ENCODE measurements at regions not wholly inside any gene's neighbourhood (a gene's known extent, or its start where the extent isn't known, plus 50 kb on each side); places are given as distances from the start of the nearest gene placed in this dataset.
A peak's percentile ranks its signal among the peaks of the same experiment; 100 is the strongest.
"Not testable (repeated sequence)": the region's sequence is repeated elsewhere in the genome, so short reads cannot be mapped to it uniquely, and the experiment has no call there.

GRCh38 chr3:10726787-10727186 is 89.2 kb upstream of the SLC6A11 start:
- Mint-ChIP-seq H3K9me3 (no peaks in the 10 kb centered on the region), H3K4me3 (no peak overlapping the region), H3K36me3 (ENCODE audit: low read depth) (no peaks in the 10 kb centered on the region), H3K27ac (no peak overlapping the region), H3K27me3 (peaks cover 31% of the 10 kb centered on the region), H3K4me1 (ENCODE audit: low read depth) (no peaks in the 10 kb centered on the region)
- no peak for DNase-seq

- no peaks in the 10 kb centered on the region for H3K36me3 Mint-ChIP-seq (ENCODE audit: low read depth)
Measured at GRCh38 chr3:10729439-10729838, 86.6 kb upstream of the SLC6A11 start.

GRCh38 chr3:10732292-10732691 is 83.7 kb upstream of the SLC6A11 start:
- H3K9me3 Mint-ChIP-seq = peaks cover 22% of the 10 kb centered on the region
- no peaks in the 10 kb centered on the region for H3K4me1 Mint-ChIP-seq (ENCODE audit: low read depth)
- H3K27me3 Mint-ChIP-seq = peaks cover 55% of the 10 kb centered on the region
- H3K36me3 Mint-ChIP-seq (ENCODE audit: low read depth) = no peaks in the 10 kb centered on the region
- no peak for DNase-seq
- no peak overlapping the region for H3K4me3 Mint-ChIP-seq
- no peak overlapping the region for H3K27ac Mint-ChIP-seq

More at GRCh38 chr3:10729439-10729838, 86.6 kb upstream of the SLC6A11 start:
- H3K9me3 Mint-ChIP-seq = peaks cover 22% of the 10 kb centered on the region
- no peak overlapping the region for H3K27ac Mint-ChIP-seq
- H3K4me3 Mint-ChIP-seq = no peak overlapping the region
- peaks cover 37% of the 10 kb centered on the region for H3K27me3 Mint-ChIP-seq
- H3K4me1 Mint-ChIP-seq (ENCODE audit: low read depth) = no peaks in the 10 kb centered on the region
- no peak for DNase-seq

- H3K36me3 Mint-ChIP-seq (ENCODE audit: low read depth) = no peaks in the 10 kb centered on the region
- peaks cover 61% of the 10 kb centered on the region for H3K27me3 Mint-ChIP-seq
- H3K27ac Mint-ChIP-seq = no peak overlapping the region
- DNase-seq = no peak
- H3K4me1 Mint-ChIP-seq (ENCODE audit: low read depth) = no peaks in the 10 kb centered on the region
- H3K9me3 Mint-ChIP-seq = peaks cover 22% of the 10 kb centered on the region
- no peak overlapping the region for H3K4me3 Mint-ChIP-seq
Measured at GRCh38 chr3:10733297-10733696, 82.7 kb upstream of the SLC6A11 start.

GRCh38 chr3:10736444-10736843 is 79.6 kb upstream of the SLC6A11 start:
- not testable (repeated sequence) for H3K27ac Mint-ChIP-seq; H3K4me1 Mint-ChIP-seq (ENCODE audit: low read depth); DNase-seq; H3K4me3 Mint-ChIP-seq; H3K36me3 Mint-ChIP-seq (ENCODE audit: low read depth)
- Mint-ChIP-seq H3K27me3 (peaks cover 65% of the 10 kb centered on the region), H3K9me3 (peaks cover 22% of the 10 kb centered on the region)

- DNase-seq = no peak
- Mint-ChIP-seq H3K36me3 (ENCODE audit: low read depth) (no peaks in the 10 kb centered on the region), H3K27ac (no peak overlapping the region), H3K27me3 (peaks cover 68% of the 10 kb centered on the region), H3K4me3 (no peak overlapping the region), H3K4me1 (ENCODE audit: low read depth) (peaks cover 6% of the 10 kb centered on the region), H3K9me3 (peaks cover 14% of the 10 kb centered on the region)
Measured at GRCh38 chr3:10737785-10738184, 78.2 kb upstream of the SLC6A11 start.

GRCh38 chr3:10738688-10739372 is 77.2 kb upstream of the SLC6A11 start:
- H3K36me3 Mint-ChIP-seq (ENCODE audit: low read depth) = no peaks in the 10 kb centered on the region
- no peak overlapping the region for H3K4me3 Mint-ChIP-seq
- H3K27me3 Mint-ChIP-seq = peaks cover 76% of the 10 kb centered on the region
- H3K4me1 Mint-ChIP-seq (ENCODE audit: low read depth) = peaks cover 6% of the 10 kb centered on the region
- peak; percentile 84 for DNase-seq
- peaks cover 5% of the 10 kb centered on the region for H3K9me3 Mint-ChIP-seq
- H3K27ac Mint-ChIP-seq = no peak overlapping the region

- no peak overlapping the region for H3K4me3 Mint-ChIP-seq
- DNase-seq = no peak
- H3K27ac Mint-ChIP-seq = no peak overlapping the region
- H3K27me3 Mint-ChIP-seq = peaks cover 63% of the 10 kb centered on the region
- no peaks in the 10 kb centered on the region for H3K9me3 Mint-ChIP-seq
- peaks cover 6% of the 10 kb centered on the region for H3K4me1 Mint-ChIP-seq (ENCODE audit: low read depth)
- no peaks in the 10 kb centered on the region for H3K36me3 Mint-ChIP-seq (ENCODE audit: low read depth)
Measured at GRCh38 chr3:10740954-10741353, 75.1 kb upstream of the SLC6A11 start.

GRCh38 chr3:10741891-10742671 is 73.9 kb upstream of the SLC6A11 start:
- Mint-ChIP-seq H3K27me3 (peaks cover 53% of the 10 kb centered on the region), H3K4me1 (ENCODE audit: low read depth) (peaks cover 6% of the 10 kb centered on the region), H3K36me3 (ENCODE audit: low read depth) (no peaks in the 10 kb centered on the region), H3K4me3 (no peak overlapping the region), H3K9me3 (no peaks in the 10 kb centered on the region), H3K27ac (no peak overlapping the region)
- no peak for DNase-seq

- Mint-ChIP-seq H3K4me1 (ENCODE audit: low read depth) (peaks cover 5% of the 10 kb centered on the region), H3K27me3 (peaks cover 42% of the 10 kb centered on the region), H3K36me3 (ENCODE audit: low read depth) (no peaks in the 10 kb centered on the region), H3K9me3 (no peaks in the 10 kb centered on the region), H3K4me3 (no peak overlapping the region), H3K27ac (no peak overlapping the region)
- no peak for DNase-seq
Measured at GRCh38 chr3:10743366-10744097, 72.5 kb upstream of the SLC6A11 start.

- H3K27ac Mint-ChIP-seq = no peak overlapping the region
- DNase-seq = peak; percentile 34
- H3K4me1 Mint-ChIP-seq (ENCODE audit: low read depth) = peaks cover under 1% of the 10 kb centered on the region
- H3K9me3 Mint-ChIP-seq = no peaks in the 10 kb centered on the region
- H3K4me3 Mint-ChIP-seq = no peak overlapping the region
- H3K27me3 Mint-ChIP-seq = peaks cover 37% of the 10 kb centered on the region
- H3K36me3 Mint-ChIP-seq (ENCODE audit: low read depth) = no peaks in the 10 kb centered on the region
Measured at GRCh38 chr3:10744098-10744465, 71.9 kb upstream of the SLC6A11 start.

GRCh38 chr3:10745392-10745791 is 70.6 kb upstream of the SLC6A11 start:
- H3K9me3 Mint-ChIP-seq = no peaks in the 10 kb centered on the region
- peaks cover 25% of the 10 kb centered on the region for H3K27me3 Mint-ChIP-seq
- no peaks in the 10 kb centered on the region for H3K36me3 Mint-ChIP-seq (ENCODE audit: low read depth)
- H3K4me1 Mint-ChIP-seq (ENCODE audit: low read depth) = no peaks in the 10 kb centered on the region
- no peak overlapping the region for H3K27ac Mint-ChIP-seq
- no peak for DNase-seq
- H3K4me3 Mint-ChIP-seq = no peak overlapping the region

GRCh38 chr3:10746001-10746400 is 70.0 kb upstream of the SLC6A11 start:
- Mint-ChIP-seq H3K27ac (no peak overlapping the region), H3K4me1 (ENCODE audit: low read depth) (no peaks in the 10 kb centered on the region), H3K27me3 (peaks cover 20% of the 10 kb centered on the region), H3K36me3 (ENCODE audit: low read depth) (no peaks in the 10 kb centered on the region), H3K9me3 (no peaks in the 10 kb centered on the region), H3K4me3 (no peak overlapping the region)
- no peak for DNase-seq

GRCh38 chr3:10746684-10747083 is 69.3 kb upstream of the SLC6A11 start:
- no peaks in the 10 kb centered on the region for H3K36me3 Mint-ChIP-seq (ENCODE audit: low read depth)
- no peaks in the 10 kb centered on the region for H3K9me3 Mint-ChIP-seq
- no peak for DNase-seq
- H3K4me3 Mint-ChIP-seq = no peak overlapping the region
- peaks cover 20% of the 10 kb centered on the region for H3K27me3 Mint-ChIP-seq
- no peak overlapping the region for H3K27ac Mint-ChIP-seq
- H3K4me1 Mint-ChIP-seq (ENCODE audit: low read depth) = no peaks in the 10 kb centered on the region

- DNase-seq = no peak
- Mint-ChIP-seq H3K4me1 (ENCODE audit: low read depth) (no peaks in the 10 kb centered on the region), H3K4me3 (no peak overlapping the region), H3K9me3 (no peaks in the 10 kb centered on the region), H3K36me3 (ENCODE audit: low read depth) (no peaks in the 10 kb centered on the region), H3K27me3 (peaks cover 20% of the 10 kb centered on the region), H3K27ac (no peak overlapping the region)
Measured at GRCh38 chr3:10747341-10747740, 68.7 kb upstream of the SLC6A11 start.

Measured in activated T-cell treated with anti-CD3 and anti-CD28 coated beads, Interleukin-2, amount 50 U/mL, for 24 hours (primary cell).